ENCODE measurements at regions not wholly inside any gene's neighbourhood (a gene's known extent, or its start where the extent isn't known, plus 50 kb on each side); places are given as distances from the start of the nearest gene placed in this dataset.

- H3K4me1 ChIP-seq (ENCODE audit: control insufficient read depth, insufficient read depth, low read length): no peaks in the 10 kb centered on the region
- ChIA-PET POLR2A (no interaction called here), CTCF (no interaction called here)
- no peaks in the 10 kb centered on the region for H3K27me3 ChIP-seq (ENCODE audit: control insufficient read depth, insufficient read depth, low read length)
- no peaks in the 10 kb centered on the region for H3K36me3 ChIP-seq (ENCODE audit: control insufficient read depth, insufficient read depth, low read length)
- in situ Hi-C loops (cut with HindIII; ENCODE audit: low pct_unique_long_range_greater_than_20kb, low sequenced_read_pairs): no loop called here
- no peak overlapping the region for H3K27ac ChIP-seq (ENCODE audit: low read length)
- H3K9me3 ChIP-seq (ENCODE audit: control insufficient read depth, insufficient read depth, low read depth, low read length): no peaks in the 10 kb centered on the region
- intact Hi-C loops (cut with micrococcal nuclease; ENCODE audit: unreplicated experiment): no loop called here
- H3K4me3 ChIP-seq (ENCODE audit: low read depth in 2 of 2, low read length in 2 of 2): no peak overlapping the region
- DNase-seq (ENCODE audit: low read depth, low spot score): no peak
- no peak for TF ChIP-seq TCF7L2 (IDR thresholded peaks at IDR 0.05; ENCODE audit: low read depth, low read length)
- no peak for TF ChIP-seq POLR2AphosphoS5 (IDR thresholded peaks at IDR 0.05; ENCODE audit: low read depth, low read length)
- TF ChIP-seq CTCF (IDR thresholded peaks at IDR 0.05): no peak
- TF ChIP-seq, protein P1, sequence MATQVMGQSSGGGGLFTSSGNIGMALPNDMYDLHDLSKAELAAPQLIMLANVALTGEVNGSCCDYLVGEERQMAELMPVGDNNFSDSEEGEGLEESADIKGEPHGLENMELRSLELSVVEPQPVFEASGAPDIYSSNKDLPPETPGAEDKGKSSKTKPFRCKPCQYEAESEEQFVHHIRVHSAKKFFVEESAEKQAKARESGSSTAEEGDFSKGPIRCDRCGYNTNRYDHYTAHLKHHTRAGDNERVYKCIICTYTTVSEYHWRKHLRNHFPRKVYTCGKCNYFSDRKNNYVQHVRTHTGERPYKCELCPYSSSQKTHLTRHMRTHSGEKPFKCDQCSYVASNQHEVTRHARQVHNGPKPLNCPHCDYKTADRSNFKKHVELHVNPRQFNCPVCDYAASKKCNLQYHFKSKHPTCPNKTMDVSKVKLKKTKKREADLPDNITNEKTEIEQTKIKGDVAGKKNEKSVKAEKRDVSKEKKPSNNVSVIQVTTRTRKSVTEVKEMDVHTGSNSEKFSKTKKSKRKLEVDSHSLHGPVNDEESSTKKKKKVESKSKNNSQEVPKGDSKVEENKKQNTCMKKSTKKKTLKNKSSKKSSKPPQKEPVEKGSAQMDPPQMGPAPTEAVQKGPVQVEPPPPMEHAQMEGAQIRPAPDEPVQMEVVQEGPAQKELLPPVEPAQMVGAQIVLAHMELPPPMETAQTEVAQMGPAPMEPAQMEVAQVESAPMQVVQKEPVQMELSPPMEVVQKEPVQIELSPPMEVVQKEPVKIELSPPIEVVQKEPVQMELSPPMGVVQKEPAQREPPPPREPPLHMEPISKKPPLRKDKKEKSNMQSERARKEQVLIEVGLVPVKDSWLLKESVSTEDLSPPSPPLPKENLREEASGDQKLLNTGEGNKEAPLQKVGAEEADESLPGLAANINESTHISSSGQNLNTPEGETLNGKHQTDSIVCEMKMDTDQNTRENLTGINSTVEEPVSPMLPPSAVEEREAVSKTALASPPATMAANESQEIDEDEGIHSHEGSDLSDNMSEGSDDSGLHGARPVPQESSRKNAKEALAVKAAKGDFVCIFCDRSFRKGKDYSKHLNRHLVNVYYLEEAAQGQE (IDR thresholded peaks at IDR 0.05; ENCODE audit: insufficient read depth in 1 of 2, low read depth in 2 of 2, low read length in 1 of 2): no peak
- TF ChIP-seq SIN3A (IDR thresholded peaks at IDR 0.05; ENCODE audit: borderline replicate concordance, insufficient read depth, low read depth, low read length): no peak
- no TSS peak for BruUV-seq (replicated peaks)
- no peak for ATAC-seq
Measured at GRCh38 chr2:213227458-213227857, 56.8 kb upstream of the SPAG16 start.

DNA sequence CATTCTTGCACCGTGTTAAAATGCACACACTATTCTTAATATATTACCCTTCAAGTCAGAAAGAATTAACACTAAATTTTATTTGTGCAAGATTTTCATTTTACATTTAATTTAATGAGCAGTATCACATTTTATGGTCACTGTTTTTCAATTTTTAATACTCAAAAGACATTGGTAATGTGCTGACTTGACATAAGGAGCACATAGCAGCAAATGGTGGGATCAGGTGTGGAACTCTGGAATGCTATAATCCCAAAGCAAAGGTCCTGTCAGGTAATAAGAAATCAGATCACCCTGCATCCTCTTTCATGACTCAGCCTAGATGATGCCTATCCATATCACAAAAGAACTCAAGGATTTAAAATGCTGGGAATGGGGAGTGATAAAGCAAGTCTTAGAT is 55.6 kb upstream of the SPAG16 start:
- TF ChIP-seq POLR2AphosphoS5 (IDR thresholded peaks at IDR 0.05; ENCODE audit: low read depth, low read length): no peak
- TF ChIP-seq, protein P1 (IDR thresholded peaks at IDR 0.05; ENCODE audit: insufficient read depth in 1 of 2, low read depth in 2 of 2, low read length in 1 of 2): no peak
- TF ChIP-seq CTCF (IDR thresholded peaks at IDR 0.05): no peak
- TF ChIP-seq TCF7L2 (IDR thresholded peaks at IDR 0.05; ENCODE audit: low read depth, low read length): no peak
- TF ChIP-seq SIN3A (IDR thresholded peaks at IDR 0.05; ENCODE audit: borderline replicate concordance, insufficient read depth, low read depth, low read length): no peak
- no peaks in the 10 kb centered on the region for H3K9me3 ChIP-seq (ENCODE audit: control insufficient read depth, insufficient read depth, low read depth, low read length)
- no peaks in the 10 kb centered on the region for H3K36me3 ChIP-seq (ENCODE audit: control insufficient read depth, insufficient read depth, low read length)
- no peaks in the 10 kb centered on the region for H3K4me1 ChIP-seq (ENCODE audit: control insufficient read depth, insufficient read depth, low read length)
- no peak overlapping the region for H3K27ac ChIP-seq (ENCODE audit: low read length)
- H3K4me3 ChIP-seq (ENCODE audit: low read depth in 2 of 2, low read length in 2 of 2): no peak overlapping the region
- POLR2A ChIA-PET: no interaction called here
- BruUV-seq (replicated peaks): no TSS peak
- in situ Hi-C loops (cut with HindIII; ENCODE audit: low pct_unique_long_range_greater_than_20kb, low sequenced_read_pairs): no loop called here
- DNase-seq (ENCODE audit: low read depth, low spot score) (no peak), ATAC-seq (no peak)
- intact Hi-C loops (cut with micrococcal nuclease; ENCODE audit: unreplicated experiment): no loop called here
- CTCF ChIA-PET: no interaction called here
- no peaks in the 10 kb centered on the region for H3K27me3 ChIP-seq (ENCODE audit: control insufficient read depth, insufficient read depth, low read length)

Data from Panc1 (cell line).